GM11168 (cell line): ENCODE measurements at regions not wholly inside any gene's neighbourhood (a gene's known extent, or its start where the extent isn't known, plus 50 kb on each side); places are given as distances from the start of the nearest gene placed in this dataset.

Source experiments
- in situ Hi-C: fragments of 300-500 bp; cut with MboI; formaldehyde crosslinking; loops from one replicate; pipeline ENCODE4 v1.12.0; 2022; ENCODE audit warnings: low sequenced_read_pairs; ENCODE audit not compliant: unreplicated experiment

DNA sequence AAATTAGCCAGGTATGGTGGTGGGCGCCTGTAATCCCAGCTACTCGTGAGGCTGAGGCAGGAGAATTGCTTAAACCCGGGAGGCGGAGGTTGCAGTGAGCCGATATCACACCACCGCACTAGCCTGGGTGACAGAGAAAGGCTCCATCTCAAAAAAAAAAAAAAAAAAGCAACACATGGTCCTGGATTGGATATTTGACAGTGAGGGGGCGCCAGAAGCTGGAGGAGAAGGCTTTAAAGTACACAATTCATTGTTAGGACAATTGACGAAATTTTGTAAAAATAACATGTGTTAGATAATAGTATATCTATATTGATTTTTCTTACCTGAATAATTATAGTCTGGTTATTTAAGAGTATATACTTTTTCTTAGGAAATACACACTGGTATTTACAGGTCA, 50.2 kb upstream of the USP25 start:
- in situ Hi-C loops, result no loop called here
